HFF-Myc (cell line): ENCODE measurements at regions not wholly inside any gene's neighbourhood (a gene's known extent, or its start where the extent isn't known, plus 50 kb on each side); places are given as distances from the start of the nearest gene placed in this dataset.

Experiments used
- DNase-seq: peaks from one replicate; pipeline ENCODE4 v3.0.0-alpha.2; 2011; ENCODE audit warnings: low read depth; ENCODE audit errors: extremely low read depth
- H3K4me3 ChIP-seq: replicated peaks from 2 replicates; pipeline ENCODE4 v1.5.1; 2011; ENCODE audit warnings: low read depth, mild to moderate bottlenecking, control low read depth, low read length
- CTCF ChIP-seq: IDR thresholded peaks from 2 replicates; pipeline ENCODE4 v1.5.1; 2012; ENCODE audit warnings: mild to moderate bottlenecking, low read depth, low read length, control low read depth; ENCODE audit errors: missing control alignments

DNA sequence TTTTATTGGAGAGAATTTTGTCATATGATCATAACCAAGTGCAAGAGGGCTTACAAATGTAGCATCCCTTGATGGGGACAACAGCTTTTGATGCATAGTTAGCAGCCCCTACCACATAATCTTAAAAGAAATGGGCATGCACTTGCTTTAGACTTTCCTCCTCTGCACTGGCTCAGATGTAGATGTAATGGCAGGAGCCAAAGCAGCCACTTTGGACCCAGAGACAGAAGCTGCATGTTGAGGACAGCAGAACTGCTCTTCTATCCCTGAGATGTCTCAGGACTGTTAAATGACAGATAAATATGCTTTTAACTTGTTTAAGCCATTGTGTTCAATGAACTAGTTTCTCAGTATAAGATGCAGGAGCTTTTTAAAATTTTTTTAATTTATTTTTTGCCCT is 450.7 kb downstream of the TYW1 start:
- DNase-seq: no peak
- no peak overlapping the region for H3K4me3 ChIP-seq
- no peak for TF ChIP-seq CTCF

- no peak for TF ChIP-seq CTCF
- H3K4me3 ChIP-seq: no peak overlapping the region
- no peak for DNase-seq
Observed at GRCh38 chr7:67448271-67448670, 451.6 kb downstream of the TYW1 start.

- H3K4me3 ChIP-seq: no peak overlapping the region
- DNase-seq: no peak
- no peak for TF ChIP-seq CTCF
Observed at GRCh38 chr7:67450171-67450570, 453.5 kb downstream of the TYW1 start.

DNA sequence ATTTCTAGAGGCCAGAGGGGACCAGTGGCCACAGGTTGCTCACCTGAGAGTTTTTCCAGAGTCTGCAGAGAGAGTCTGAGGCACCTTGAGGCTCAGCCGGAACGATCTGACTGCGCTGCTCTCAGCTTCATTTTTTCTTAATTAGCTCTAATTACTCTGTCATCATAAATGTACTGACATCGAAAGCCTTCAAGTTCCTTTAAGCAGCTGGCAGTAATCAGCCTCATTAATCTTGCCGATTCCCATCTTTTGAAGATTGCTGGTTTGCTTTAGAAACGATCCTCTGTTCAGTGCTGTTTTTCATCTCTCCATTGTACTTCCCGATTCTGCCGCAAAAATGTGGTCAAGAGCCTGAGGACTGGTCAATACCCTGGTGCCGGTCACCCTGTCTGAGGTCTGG is 454.7 kb downstream of the TYW1 start:
- no peak for TF ChIP-seq CTCF
- no peak overlapping the region for H3K4me3 ChIP-seq
- DNase-seq: no peak

DNA sequence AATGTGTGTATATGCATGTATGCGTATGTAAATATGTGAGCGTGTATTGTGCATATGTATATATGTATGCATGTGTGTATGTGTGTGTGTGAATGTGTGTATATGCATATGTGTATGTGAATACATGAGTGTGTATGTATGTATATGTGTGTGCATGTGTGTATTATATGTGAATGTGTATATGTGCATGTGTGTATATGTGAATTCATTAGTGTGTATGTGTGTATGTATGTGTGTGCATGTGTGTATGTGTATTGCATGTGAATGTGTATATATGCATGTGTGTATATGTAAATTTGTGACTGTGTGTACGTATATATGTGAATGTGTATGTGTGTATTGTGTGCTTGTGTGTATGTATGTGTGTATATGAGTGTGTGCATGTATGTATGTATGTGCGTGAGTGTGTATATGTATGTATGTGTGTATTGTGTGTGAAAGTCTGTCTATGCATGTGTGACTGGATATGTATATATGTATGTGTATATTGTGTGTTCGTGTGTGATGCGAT is 455.9 kb downstream of the TYW1 start:
- DNase-seq: no peak
- H3K4me3 ChIP-seq: no peak overlapping the region
- TF ChIP-seq CTCF: no peak

DNA sequence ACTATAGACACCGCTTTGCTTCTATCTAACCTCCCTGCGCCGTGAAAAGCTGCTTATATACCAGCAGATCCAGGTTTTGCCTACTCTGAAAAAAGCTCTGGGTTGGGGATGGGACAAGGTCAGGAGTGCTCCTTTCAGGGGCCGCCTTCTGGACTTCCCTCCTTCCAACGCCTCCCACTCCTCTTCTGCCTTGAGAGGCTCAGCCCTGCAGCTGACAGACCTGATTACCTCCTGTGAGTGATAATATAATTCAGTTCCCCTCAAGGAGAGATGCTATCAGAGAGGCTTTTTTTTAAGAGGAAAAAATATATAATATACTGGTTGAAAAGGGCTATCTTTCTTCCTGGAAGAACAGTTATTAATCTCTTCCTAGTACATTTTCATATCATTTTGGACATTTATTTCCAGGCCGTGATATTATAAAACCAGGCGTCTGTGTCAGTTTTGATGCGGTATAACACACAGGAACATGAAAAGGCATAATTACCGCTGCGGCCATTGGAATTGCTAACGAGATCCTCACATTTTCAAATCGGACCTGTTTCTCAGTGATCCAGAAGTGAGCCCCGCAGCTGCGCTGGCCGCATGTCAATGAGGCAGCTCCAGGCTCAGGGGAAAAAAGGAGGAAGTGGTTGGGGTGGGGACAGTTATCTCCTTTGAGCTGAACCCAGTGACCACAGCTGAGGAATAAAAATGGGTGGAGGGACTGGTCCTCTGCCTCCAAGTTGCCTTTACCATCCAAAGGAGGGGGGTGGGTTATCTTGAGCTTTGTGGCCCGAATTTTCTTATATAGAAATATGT is 457.1 kb downstream of the TYW1 start:
- H3K4me3 ChIP-seq: no peak overlapping the region
- no peak for DNase-seq
- TF ChIP-seq CTCF: no peak
